ENCODE measurements at regions not wholly inside any gene's neighbourhood (a gene's known extent, or its start where the extent isn't known, plus 50 kb on each side); places are given as distances from the start of the nearest gene placed in this dataset.

- H3K4me3 Mint-ChIP-seq: no peak overlapping the region
- no peaks in the 10 kb centered on the region for H3K27me3 Mint-ChIP-seq
- no peak for TF ChIP-seq CTCF (IDR thresholded peaks at IDR 0.05)
- H3K27ac Mint-ChIP-seq: peak overlapping the region; percentile 82
- ChIA-PET POLR2A (interaction anchor here (0.7 to 1.4 kb wide), 4 partner anchors 8 to 269 kb away, joined by 3 to 5 read pairs (median 4); no protein-coding TSS in a partner anchor), CTCF (interaction anchor here (1.1 to 2.1 kb wide), 5 partner anchors 9 to 306 kb away, joined by 3 to 9 read pairs (median 4); no protein-coding TSS in a partner anchor)
- DNase-seq (no peak), ATAC-seq (no peak)
- H3K4me1 Mint-ChIP-seq (ENCODE audit: low read depth): peaks cover 65% of the 10 kb centered on the region
- H3K36me3 Mint-ChIP-seq (ENCODE audit: low read depth): peaks cover 3% of the 10 kb centered on the region
- intact Hi-C loops (cut with micrococcal nuclease): loop anchor here (10.0 kb wide), 1 partner anchor 47 kb away; no protein-coding TSS in a partner anchor
- peaks cover 3% of the 10 kb centered on the region for H3K9me3 Mint-ChIP-seq
These were observed 179.0 kb downstream of the BCAS1 start for GRCh38 chr20:53891306-53891894.

GRCh38 chr20:53890443-53891305 lies 179.7 kb downstream of the BCAS1 start:
- Mint-ChIP-seq H3K27me3 (no peaks in the 10 kb centered on the region), H3K27ac (no peak overlapping the region), H3K9me3 (peaks cover 3% of the 10 kb centered on the region), H3K4me3 (no peak overlapping the region), H3K36me3 (ENCODE audit: low read depth) (peaks cover 3% of the 10 kb centered on the region), H3K4me1 (ENCODE audit: low read depth) (peaks cover 72% of the 10 kb centered on the region)
- CTCF ChIA-PET: interaction anchor here (1.3 to 2.1 kb wide), 3 partner anchors 18 to 25 kb away, joined by 4 to 9 read pairs (median 4); no protein-coding TSS in a partner anchor
- intact Hi-C loops (cut with micrococcal nuclease): loop anchor here (10.0 kb wide), 1 partner anchor 46 kb away; no protein-coding TSS in a partner anchor
- POLR2A ChIA-PET: interaction anchor here (0.8 kb wide), 1 partner anchor 9 kb away, joined by 3 read pairs; no protein-coding TSS in a partner anchor
- DNase-seq (peak; percentile 44), ATAC-seq (no peak)
- no peak for TF ChIP-seq CTCF (IDR thresholded peaks at IDR 0.05)

- DNase-seq: no peak
- ATAC-seq: no peak
- Mint-ChIP-seq H3K27me3 (no peaks in the 10 kb centered on the region), H3K4me1 (ENCODE audit: low read depth) (peaks cover 71% of the 10 kb centered on the region), H3K4me3 (no peak overlapping the region), H3K27ac (no peak overlapping the region), H3K9me3 (peaks cover 3% of the 10 kb centered on the region), H3K36me3 (ENCODE audit: low read depth) (peaks cover 3% of the 10 kb centered on the region)
- ChIA-PET POLR2A (interaction anchor here (0.5 kb wide), 1 partner anchor 16 kb away, joined by 4 read pairs; no protein-coding TSS in a partner anchor), CTCF (interaction anchor here (1.3 to 1.4 kb wide), 2 partner anchors 17 to 26 kb away, joined by 4 read pairs; no protein-coding TSS in a partner anchor)
- TF ChIP-seq CTCF (IDR thresholded peaks at IDR 0.05): no peak
- intact Hi-C loops (cut with micrococcal nuclease): loop anchor here (10.0 kb wide), 1 partner anchor 45 kb away; no protein-coding TSS in a partner anchor
These were observed 180.8 kb downstream of the BCAS1 start for GRCh38 chr20:53889411-53890148.

- Mint-ChIP-seq H3K9me3 (peaks cover 3% of the 10 kb centered on the region), H3K4me1 (ENCODE audit: low read depth) (peaks cover 73% of the 10 kb centered on the region), H3K4me3 (no peak overlapping the region), H3K27ac (no peak overlapping the region), H3K27me3 (no peaks in the 10 kb centered on the region), H3K36me3 (ENCODE audit: low read depth) (peaks cover 3% of the 10 kb centered on the region)
- CTCF ChIA-PET: interaction anchor here (1.4 kb wide), 1 partner anchor 26 kb away, joined by 4 read pairs; no protein-coding TSS in a partner anchor
- no peak for ATAC-seq
- POLR2A ChIA-PET: interaction anchor here (0.5 kb wide), 1 partner anchor 16 kb away, joined by 4 read pairs; no protein-coding TSS in a partner anchor
- no peak for DNase-seq
- intact Hi-C loops (cut with micrococcal nuclease): no loop called here
- TF ChIP-seq CTCF (IDR thresholded peaks at IDR 0.05): no peak
These were observed 181.4 kb downstream of the BCAS1 start for GRCh38 chr20:53888951-53889350.

Data from activated CD8-positive, alpha-beta T cell treated with anti-CD3 and anti-CD28 coated beads for 36 hours (primary cell).